AG04450 (cell line): ENCODE measurements at regions not wholly inside any gene's neighbourhood (a gene's known extent, or its start where the extent isn't known, plus 50 kb on each side); places are given as distances from the start of the nearest gene placed in this dataset.

Source experiments
- CTCF ChIA-PET: fragments of 300-600, 350-600 bp; formaldehyde crosslinking; extraction: SDS; loops from one replicate; lab custom pipeline; 2022; ENCODE audit warnings: antibody characterized with exemption, inconsistent platforms; lab: Charles Lee
- POLR2A ChIA-PET: fragments of 350-600 bp; formaldehyde crosslinking; extraction: SDS; loops from one replicate; lab custom pipeline; 2021; ENCODE audit warnings: antibody characterized with exemption, inconsistent platforms; lab: Yijun Ruan, JAX
- DNase-seq: peaks from one replicate; pipeline ENCODE4 v3.0.0-alpha.2; 2011; ENCODE audit warnings: low read depth, low spot score
- H3K27ac ChIP-seq: one replicate; pipeline ENCODE4 v1.5.1; 2012; ENCODE audit warnings: low read depth, low read length, control low read depth
- H3K27me3 ChIP-seq: one replicate; pipeline ENCODE4 v1.6.0; 2012; ENCODE audit warnings: low read length; ENCODE audit not compliant: control insufficient read depth, insufficient read depth
- H3K4me3 ChIP-seq: 2 replicates; pipeline ENCODE4 v1.5.1; 2011; ENCODE audit warnings: mild to moderate bottlenecking, low read depth, low read length, control low read depth
- H3K9me3 ChIP-seq: 2 replicates; pipeline ENCODE4 v1.5.1; 2012; ENCODE audit warnings: low read length; ENCODE audit not compliant: control insufficient read depth, insufficient read depth
- CTCF ChIP-seq: IDR thresholded peaks from 2 replicates; pipeline ENCODE4 v1.5.1; 2011; ENCODE audit warnings: low read depth, low read length, control low read depth, inconsistent platforms

GRCh38 chr9:24132244-24132643 is 306.2 kb upstream of the ELAVL2 start:
- POLR2A ChIA-PET: no interaction called here
- Histone ChIP-seq H3K9me3 (peaks cover 17% of the 10 kb centered on the region), H3K27ac (no peak overlapping the region), H3K27me3 (no peaks in the 10 kb centered on the region), H3K4me3 (no peak overlapping the region)
- CTCF ChIA-PET: no interaction called here
- no peak for DNase-seq
- no peak for TF ChIP-seq CTCF

- no peak overlapping the region for H3K4me3 ChIP-seq
- DNase-seq: no peak
- peaks cover 3% of the 10 kb centered on the region; the same call in 1 of the 2 replicates for H3K9me3 ChIP-seq
- no peak overlapping the region for H3K27ac ChIP-seq
- ChIA-PET POLR2A (no interaction called here), CTCF (no interaction called here)
- H3K27me3 ChIP-seq: no peaks in the 10 kb centered on the region
- no peak for TF ChIP-seq CTCF
Measured at GRCh38 chr9:24127519-24127918, 301.5 kb upstream of the ELAVL2 start.

GRCh38 chr9:24118190-24118589 is 292.1 kb upstream of the ELAVL2 start:
- no peak for DNase-seq
- Histone ChIP-seq H3K4me3 (no peak overlapping the region), H3K9me3 (peaks cover 9% of the 10 kb centered on the region), H3K27ac (no peak overlapping the region), H3K27me3 (no peaks in the 10 kb centered on the region)
- ChIA-PET POLR2A (no interaction called here), CTCF (no interaction called here)
- no peak for TF ChIP-seq CTCF

- POLR2A ChIA-PET: no interaction called here
- Histone ChIP-seq H3K4me3 (no peak overlapping the region), H3K9me3 (peaks cover 9% of the 10 kb centered on the region), H3K27ac (no peak overlapping the region), H3K27me3 (no peaks in the 10 kb centered on the region)
- TF ChIP-seq CTCF: no peak
- CTCF ChIA-PET: no interaction called here
- DNase-seq: no peak
Measured at GRCh38 chr9:24096756-24097155, 270.7 kb upstream of the ELAVL2 start.

- CTCF ChIA-PET: no interaction called here
- TF ChIP-seq CTCF: no peak
- no peak for DNase-seq
- POLR2A ChIA-PET: no interaction called here
- peaks cover 7% of the 10 kb centered on the region for H3K9me3 ChIP-seq
- no peaks in the 10 kb centered on the region for H3K27me3 ChIP-seq
- no peak overlapping the region for H3K4me3 ChIP-seq
- no peak overlapping the region for H3K27ac ChIP-seq
Measured at GRCh38 chr9:24095246-24095645, 269.2 kb upstream of the ELAVL2 start.
